WTC11 (cell line): ENCODE measurements at regions not wholly inside any gene's neighbourhood (a gene's known extent, or its start where the extent isn't known, plus 50 kb on each side); places are given as distances from the start of the nearest gene placed in this dataset.

Source experiments
- ATAC-seq: fragments of 200-7000 bp; cut with Tn5 transposase; 2 replicates; pipeline ENCODE4 v1.10.0; 2021; ENCODE audit warnings: mild to moderate bottlenecking, moderate library complexity
- CTCF ChIA-PET: fragments of 300-600 bp; sonication (Branson Sonifier 250); formaldehyde crosslinking; loops from one replicate; lab custom pipeline; 2021; ENCODE audit warnings: antibody characterized with exemption; lab: Charles Lee
- POLR2A ChIA-PET: fragments of 350-600 bp; sonication (Branson Sonifier 250); formaldehyde crosslinking; loops from one replicate; lab custom pipeline; 2021; ENCODE audit warnings: antibody characterized with exemption; lab: Charles Lee
- DNase-seq: peaks from one replicate; pipeline ENCODE4 v3.0.0; 2021; ENCODE audit warnings: low spot score
- H3K27ac Mint-ChIP-seq: 2 replicates; pipeline ENCODE4 v1.8.0; 2021; ENCODE audit warnings: mixed read lengths
- H3K27me3 Mint-ChIP-seq: 2 replicates; pipeline ENCODE4 v1.8.0; 2021; ENCODE audit warnings: low read depth, mild to moderate bottlenecking, moderate library complexity, mixed read lengths
- H3K36me3 Mint-ChIP-seq: 2 replicates; pipeline ENCODE4 v1.8.0; 2021; ENCODE audit warnings: mixed read lengths
- H3K4me1 Mint-ChIP-seq: 2 replicates; pipeline ENCODE4 v1.8.0; 2022; ENCODE audit warnings: mixed read lengths
- H3K4me3 Mint-ChIP-seq: 2 replicates; pipeline ENCODE4 v1.8.0; 2021; ENCODE audit warnings: mild to moderate bottlenecking, moderate library complexity, mixed read lengths
- H3K9me3 Mint-ChIP-seq: 2 replicates; pipeline ENCODE4 v1.8.0; 2021; ENCODE audit warnings: mixed read lengths
- CREB1 ChIP-seq: sonication (generic); formaldehyde crosslinking; IDR thresholded peaks from 2 replicates; pipeline ENCODE4 v1.8.0; 2023; ENCODE audit warnings: mild to moderate bottlenecking, missing genetic modification reagents
- E2F1 ChIP-seq: sonication (generic); formaldehyde crosslinking; IDR thresholded peaks from 2 replicates; pipeline ENCODE4 v1.8.0; 2022; ENCODE audit warnings: mild to moderate bottlenecking, missing genetic modification reagents
- FOXK1 ChIP-seq: sonication (generic); formaldehyde crosslinking; IDR thresholded peaks from 2 replicates; pipeline ENCODE4 v1.8.0; 2022; ENCODE audit warnings: mild to moderate bottlenecking, moderate library complexity, missing genetic modification reagents
- FOXP1 ChIP-seq: sonication (generic); formaldehyde crosslinking; IDR thresholded peaks from 2 replicates; pipeline ENCODE4 v1.8.0; 2022; ENCODE audit warnings: missing genetic modification reagents, mild to moderate bottlenecking, moderate library complexity, borderline replicate concordance
- FOXP4 ChIP-seq: sonication (generic); formaldehyde crosslinking; IDR thresholded peaks from 2 replicates; pipeline ENCODE4 v1.8.0; 2022; ENCODE audit warnings: mild to moderate bottlenecking, missing genetic modification reagents
- MXD4 ChIP-seq: fragments of 250-450 bp; sonication (Bioruptor Pico); IDR thresholded peaks from 2 replicates; pipeline ENCODE4 v1.8.0; 2021; ENCODE audit warnings: mild to moderate bottlenecking, moderate library complexity, borderline replicate concordance
- NFATC4 ChIP-seq: fragments of 250-450 bp; sonication (Bioruptor Pico); IDR thresholded peaks from 2 replicates; pipeline ENCODE4 v1.9.0; 2021; ENCODE audit warnings: mild to moderate bottlenecking
- NR1H2 ChIP-seq: sonication (generic); formaldehyde crosslinking; IDR thresholded peaks from 2 replicates; pipeline ENCODE4 v1.9.0; 2021; ENCODE audit warnings: mild to moderate bottlenecking, moderate library complexity, missing genetic modification reagents
- PREB ChIP-seq: sonication (generic); formaldehyde crosslinking; IDR thresholded peaks from 2 replicates; pipeline ENCODE4 v1.8.1; 2022; ENCODE audit warnings: mild to moderate bottlenecking, missing genetic modification reagents, moderate library complexity, borderline replicate concordance
- SOX15 ChIP-seq: fragments of 250-450 bp; sonication (Bioruptor Pico); IDR thresholded peaks from 2 replicates; pipeline ENCODE4 v1.9.0; 2021; ENCODE audit warnings: mild to moderate bottlenecking
- ZNF263 ChIP-seq: sonication (generic); formaldehyde crosslinking; IDR thresholded peaks from 2 replicates; pipeline ENCODE4 v1.8.1; 2022; ENCODE audit warnings: low read depth, mild to moderate bottlenecking, moderate library complexity, missing genetic modification reagents
- ZNF423 ChIP-seq: fragments of 250-450 bp; sonication (Bioruptor Pico); IDR thresholded peaks from 2 replicates; pipeline ENCODE4 v2.1.2; 2022; ENCODE audit warnings: mild to moderate bottlenecking, moderate library complexity
- ZNF671 ChIP-seq: fragments of 250-450 bp; sonication (Bioruptor Pico); IDR thresholded peaks from 2 replicates; pipeline ENCODE4 v1.8.0; 2021; ENCODE audit warnings: mild to moderate bottlenecking
- TF ChIP-seq, protein P1 (sequence below): sonication (generic); formaldehyde crosslinking; IDR thresholded peaks from 2 replicates; pipeline ENCODE4 v1.8.1; 2023; ENCODE audit warnings: mild to moderate bottlenecking, missing genetic modification reagents, borderline replicate concordance
- TF ChIP-seq, protein P2 (sequence below): sonication (generic); formaldehyde crosslinking; IDR thresholded peaks from 2 replicates; pipeline ENCODE4 v1.8.1; 2022; ENCODE audit warnings: low read depth, missing genetic modification reagents, borderline replicate concordance
- TF ChIP-seq, protein P3 (sequence below): sonication (generic); formaldehyde crosslinking; IDR thresholded peaks from 2 replicates; pipeline ENCODE4 v1.8.0; 2023; ENCODE audit warnings: missing genetic modification reagents, mild to moderate bottlenecking, borderline replicate concordance

DNA sequence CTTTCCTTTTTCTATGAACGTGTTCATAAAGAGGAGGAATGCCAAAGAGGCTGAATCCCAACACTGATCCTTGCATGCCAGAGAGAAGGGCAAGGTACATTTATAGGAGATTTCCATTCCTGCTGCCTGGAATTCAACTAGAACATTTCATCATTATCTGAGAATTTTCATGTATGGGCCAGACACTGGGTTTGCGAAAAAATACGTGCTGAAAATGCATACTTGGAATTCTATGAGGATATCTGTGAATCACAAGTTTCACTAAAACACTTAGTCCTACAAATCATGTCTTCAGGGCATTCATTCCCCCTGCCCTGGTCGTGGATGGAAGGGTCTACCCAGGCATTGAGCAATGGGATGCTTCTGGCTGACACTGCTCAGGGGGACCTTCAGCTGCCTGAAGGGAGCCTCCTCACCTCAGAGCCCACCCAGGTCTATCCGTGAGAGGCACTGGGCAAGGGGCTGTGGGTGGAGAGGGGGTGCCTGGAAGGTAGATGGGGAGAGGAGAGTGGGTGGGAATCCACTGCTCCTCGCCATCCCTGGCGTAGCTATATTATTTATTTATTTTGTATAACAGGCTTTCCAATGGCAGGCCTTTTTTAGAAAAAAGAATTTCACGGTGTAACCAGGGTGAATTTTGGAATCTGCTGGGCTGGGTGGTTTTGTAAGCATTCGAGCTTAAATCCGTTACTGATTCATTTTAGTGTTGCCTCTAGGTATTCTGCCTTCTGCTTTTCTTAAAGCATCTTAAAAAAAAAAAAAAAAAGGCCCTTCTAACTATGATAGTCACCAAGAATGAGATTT is 560.6 kb upstream of the ID2 start:
- Mint-ChIP-seq H3K36me3 (no peaks in the 10 kb centered on the region), H3K4me3 (no peak overlapping the region), H3K27me3 (no peaks in the 10 kb centered on the region), H3K4me1 (peaks cover 24% of the 10 kb centered on the region), H3K27ac (no peak overlapping the region), H3K9me3 (no peaks in the 10 kb centered on the region)
- no peak for TF ChIP-seq NFATC4 (CRISPR knock-in tag)
- TF ChIP-seq, protein P1, sequence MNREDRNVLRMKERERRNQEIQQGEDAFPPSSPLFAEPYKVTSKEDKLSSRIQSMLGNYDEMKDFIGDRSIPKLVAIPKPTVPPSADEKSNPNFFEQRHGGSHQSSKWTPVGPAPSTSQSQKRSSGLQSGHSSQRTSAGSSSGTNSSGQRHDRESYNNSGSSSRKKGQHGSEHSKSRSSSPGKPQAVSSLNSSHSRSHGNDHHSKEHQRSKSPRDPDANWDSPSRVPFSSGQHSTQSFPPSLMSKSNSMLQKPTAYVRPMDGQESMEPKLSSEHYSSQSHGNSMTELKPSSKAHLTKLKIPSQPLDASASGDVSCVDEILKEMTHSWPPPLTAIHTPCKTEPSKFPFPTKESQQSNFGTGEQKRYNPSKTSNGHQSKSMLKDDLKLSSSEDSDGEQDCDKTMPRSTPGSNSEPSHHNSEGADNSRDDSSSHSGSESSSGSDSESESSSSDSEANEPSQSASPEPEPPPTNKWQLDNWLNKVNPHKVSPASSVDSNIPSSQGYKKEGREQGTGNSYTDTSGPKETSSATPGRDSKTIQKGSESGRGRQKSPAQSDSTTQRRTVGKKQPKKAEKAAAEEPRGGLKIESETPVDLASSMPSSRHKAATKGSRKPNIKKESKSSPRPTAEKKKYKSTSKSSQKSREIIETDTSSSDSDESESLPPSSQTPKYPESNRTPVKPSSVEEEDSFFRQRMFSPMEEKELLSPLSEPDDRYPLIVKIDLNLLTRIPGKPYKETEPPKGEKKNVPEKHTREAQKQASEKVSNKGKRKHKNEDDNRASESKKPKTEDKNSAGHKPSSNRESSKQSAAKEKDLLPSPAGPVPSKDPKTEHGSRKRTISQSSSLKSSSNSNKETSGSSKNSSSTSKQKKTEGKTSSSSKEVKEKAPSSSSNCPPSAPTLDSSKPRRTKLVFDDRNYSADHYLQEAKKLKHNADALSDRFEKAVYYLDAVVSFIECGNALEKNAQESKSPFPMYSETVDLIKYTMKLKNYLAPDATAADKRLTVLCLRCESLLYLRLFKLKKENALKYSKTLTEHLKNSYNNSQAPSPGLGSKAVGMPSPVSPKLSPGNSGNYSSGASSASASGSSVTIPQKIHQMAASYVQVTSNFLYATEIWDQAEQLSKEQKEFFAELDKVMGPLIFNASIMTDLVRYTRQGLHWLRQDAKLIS, result no peak
- no peak for TF ChIP-seq CREB1 (CRISPR knock-in tag)
- TF ChIP-seq, protein P2, sequence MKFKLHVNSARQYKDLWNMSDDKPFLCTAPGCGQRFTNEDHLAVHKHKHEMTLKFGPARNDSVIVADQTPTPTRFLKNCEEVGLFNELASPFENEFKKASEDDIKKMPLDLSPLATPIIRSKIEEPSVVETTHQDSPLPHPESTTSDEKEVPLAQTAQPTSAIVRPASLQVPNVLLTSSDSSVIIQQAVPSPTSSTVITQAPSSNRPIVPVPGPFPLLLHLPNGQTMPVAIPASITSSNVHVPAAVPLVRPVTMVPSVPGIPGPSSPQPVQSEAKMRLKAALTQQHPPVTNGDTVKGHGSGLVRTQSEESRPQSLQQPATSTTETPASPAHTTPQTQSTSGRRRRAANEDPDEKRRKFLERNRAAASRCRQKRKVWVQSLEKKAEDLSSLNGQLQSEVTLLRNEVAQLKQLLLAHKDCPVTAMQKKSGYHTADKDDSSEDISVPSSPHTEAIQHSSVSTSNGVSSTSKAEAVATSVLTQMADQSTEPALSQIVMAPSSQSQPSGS, result no peak
- ChIA-PET POLR2A (no interaction called here), CTCF (interaction anchor here (0.7 to 1.6 kb wide), 2 partner anchors 12 to 53 kb away, joined by 4 read pairs; no protein-coding TSS in a partner anchor)
- DNase-seq, result no peak
- no peak for ATAC-seq

DNA sequence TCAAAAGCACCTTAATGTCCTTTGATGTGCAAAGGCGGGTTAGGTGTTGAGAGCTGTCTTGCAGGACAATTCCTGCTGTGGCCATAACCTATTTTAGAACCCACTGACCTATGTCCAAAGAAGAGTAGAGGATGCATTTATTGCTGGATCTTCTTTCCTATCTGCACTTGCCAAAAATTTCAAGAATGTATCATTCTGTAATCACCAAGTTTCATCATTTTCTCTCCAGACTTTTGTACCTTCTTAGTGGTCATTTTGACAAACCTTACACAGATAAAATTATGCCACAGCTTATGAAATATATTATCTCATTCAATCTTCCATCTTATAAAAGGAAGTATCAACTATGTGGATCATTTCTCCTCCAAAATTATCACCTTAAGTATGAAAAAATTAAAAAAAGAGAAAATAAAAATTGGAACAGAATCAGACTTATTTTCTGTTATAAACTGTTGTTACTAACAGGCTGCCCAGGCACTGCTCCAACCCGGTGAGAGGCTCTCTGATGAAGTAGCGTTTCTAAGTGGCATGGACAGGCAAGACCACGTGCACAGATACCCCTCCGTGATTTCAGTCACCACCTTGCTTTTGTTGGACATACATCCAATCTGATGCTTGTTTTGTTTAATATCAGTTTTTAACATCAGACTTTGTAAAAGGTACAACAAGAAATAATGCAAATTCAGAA is 559.9 kb upstream of the ID2 start:
- Mint-ChIP-seq H3K4me3 (no peak overlapping the region), H3K9me3 (no peaks in the 10 kb centered on the region), H3K36me3 (no peaks in the 10 kb centered on the region), H3K27ac (no peak overlapping the region), H3K4me1 (peaks cover 20% of the 10 kb centered on the region), H3K27me3 (no peaks in the 10 kb centered on the region; the same call in 1 of the 2 replicates)
- ChIA-PET CTCF (interaction anchor here (0.7 to 1.6 kb wide), 2 partner anchors 11 to 54 kb away, joined by 4 read pairs; no protein-coding TSS in a partner anchor), POLR2A (no interaction called here)
- ATAC-seq (no peak), DNase-seq (no peak)
- no peak for TF ChIP-seq FOXP4 (CRISPR knock-in tag)
- no peak for TF ChIP-seq NR1H2 (CRISPR knock-in tag)
- TF ChIP-seq, protein P2, result no peak
- TF ChIP-seq ZNF263 (CRISPR knock-in tag), result no peak
- no peak for TF ChIP-seq PREB (CRISPR knock-in tag)
- TF ChIP-seq ZNF671 (CRISPR knock-in tag), result no peak
- TF ChIP-seq E2F1 (CRISPR knock-in tag), result no peak
- TF ChIP-seq FOXP1 (CRISPR knock-in tag), result no peak
- no peak for TF ChIP-seq SOX15 (CRISPR knock-in tag)
- no peak for TF ChIP-seq ZNF423
- TF ChIP-seq, protein P3, sequence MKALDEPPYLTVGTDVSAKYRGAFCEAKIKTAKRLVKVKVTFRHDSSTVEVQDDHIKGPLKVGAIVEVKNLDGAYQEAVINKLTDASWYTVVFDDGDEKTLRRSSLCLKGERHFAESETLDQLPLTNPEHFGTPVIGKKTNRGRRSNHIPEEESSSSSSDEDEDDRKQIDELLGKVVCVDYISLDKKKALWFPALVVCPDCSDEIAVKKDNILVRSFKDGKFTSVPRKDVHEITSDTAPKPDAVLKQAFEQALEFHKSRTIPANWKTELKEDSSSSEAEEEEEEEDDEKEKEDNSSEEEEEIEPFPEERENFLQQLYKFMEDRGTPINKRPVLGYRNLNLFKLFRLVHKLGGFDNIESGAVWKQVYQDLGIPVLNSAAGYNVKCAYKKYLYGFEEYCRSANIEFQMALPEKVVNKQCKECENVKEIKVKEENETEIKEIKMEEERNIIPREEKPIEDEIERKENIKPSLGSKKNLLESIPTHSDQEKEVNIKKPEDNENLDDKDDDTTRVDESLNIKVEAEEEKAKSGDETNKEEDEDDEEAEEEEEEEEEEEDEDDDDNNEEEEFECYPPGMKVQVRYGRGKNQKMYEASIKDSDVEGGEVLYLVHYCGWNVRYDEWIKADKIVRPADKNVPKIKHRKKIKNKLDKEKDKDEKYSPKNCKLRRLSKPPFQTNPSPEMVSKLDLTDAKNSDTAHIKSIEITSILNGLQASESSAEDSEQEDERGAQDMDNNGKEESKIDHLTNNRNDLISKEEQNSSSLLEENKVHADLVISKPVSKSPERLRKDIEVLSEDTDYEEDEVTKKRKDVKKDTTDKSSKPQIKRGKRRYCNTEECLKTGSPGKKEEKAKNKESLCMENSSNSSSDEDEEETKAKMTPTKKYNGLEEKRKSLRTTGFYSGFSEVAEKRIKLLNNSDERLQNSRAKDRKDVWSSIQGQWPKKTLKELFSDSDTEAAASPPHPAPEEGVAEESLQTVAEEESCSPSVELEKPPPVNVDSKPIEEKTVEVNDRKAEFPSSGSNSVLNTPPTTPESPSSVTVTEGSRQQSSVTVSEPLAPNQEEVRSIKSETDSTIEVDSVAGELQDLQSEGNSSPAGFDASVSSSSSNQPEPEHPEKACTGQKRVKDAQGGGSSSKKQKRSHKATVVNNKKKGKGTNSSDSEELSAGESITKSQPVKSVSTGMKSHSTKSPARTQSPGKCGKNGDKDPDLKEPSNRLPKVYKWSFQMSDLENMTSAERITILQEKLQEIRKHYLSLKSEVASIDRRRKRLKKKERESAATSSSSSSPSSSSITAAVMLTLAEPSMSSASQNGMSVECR, result no peak
- no peak for TF ChIP-seq FOXK1 (CRISPR knock-in tag)
- TF ChIP-seq MXD4, result no peak
- no peak for TF ChIP-seq CREB1 (CRISPR knock-in tag)
